ENCODE measurements at regions not wholly inside any gene's neighbourhood (a gene's known extent, or its start where the extent isn't known, plus 50 kb on each side); places are given as distances from the start of the nearest gene placed in this dataset.

DNA sequence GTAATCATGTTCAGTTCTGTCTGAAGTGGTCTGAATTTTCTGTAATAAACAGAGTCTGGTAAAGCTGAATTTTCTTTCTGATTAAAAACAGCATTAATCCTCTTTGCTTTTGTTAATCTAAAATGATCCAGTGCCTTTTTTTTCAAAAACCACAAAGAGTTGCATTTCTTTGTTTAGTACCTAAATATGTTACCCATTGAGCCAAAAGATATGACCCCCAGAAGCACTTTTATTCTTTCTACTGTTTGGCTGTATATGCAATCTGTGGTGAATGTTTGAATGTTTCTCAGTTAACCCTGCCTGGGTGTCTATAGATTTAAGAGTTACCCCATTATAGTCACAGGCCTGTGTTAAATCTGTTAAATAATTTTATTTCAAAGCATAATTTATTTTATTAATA is 394.8 kb downstream of the PTPRC start:
- no peaks in the 10 kb centered on the region for H3K27me3 ChIP-seq (ENCODE audit: control insufficient read depth in 1 of 2, insufficient read depth in 2 of 2, low read length in 2 of 2)
- H3K4me3 ChIP-seq (ENCODE audit: low read depth in 1 of 2, low read length in 2 of 2) = no peak overlapping the region
- H3K36me3 ChIP-seq (ENCODE audit: control insufficient read depth in 2 of 2, insufficient read depth in 2 of 2, low read length in 1 of 2) = no peaks in the 10 kb centered on the region
- no peaks in the 10 kb centered on the region for H3K4me1 ChIP-seq (ENCODE audit: control insufficient read depth in 2 of 2, insufficient read depth in 2 of 2, low read length in 1 of 2)
- H3K9me3 ChIP-seq (ENCODE audit: control insufficient read depth in 2 of 2, insufficient read depth in 1 of 2, low read depth in 1 of 2, low read length in 1 of 2) = no peaks in the 10 kb centered on the region
- no peak overlapping the region for H3K27ac ChIP-seq (ENCODE audit: low read depth in 2 of 2, low read length in 1 of 2)

DNA sequence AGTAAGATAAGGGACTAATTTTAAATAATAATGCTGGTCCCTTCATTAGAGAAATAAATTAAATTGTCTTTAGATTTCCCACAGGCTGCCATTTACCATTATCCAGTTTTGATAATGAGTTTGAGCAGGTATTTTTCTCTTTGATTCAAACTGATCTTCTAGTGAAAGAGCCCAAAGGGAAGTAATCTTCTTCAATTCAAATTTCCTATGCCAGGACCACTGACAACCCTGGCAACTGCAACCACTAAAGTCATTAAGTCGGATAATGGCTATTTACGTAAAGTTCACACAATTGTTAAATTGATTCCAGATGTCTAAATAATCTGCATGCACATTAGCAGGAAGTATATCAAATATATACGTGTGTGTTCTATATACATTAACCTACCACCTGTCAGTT is 399.3 kb downstream of the PTPRC start:
- no peaks in the 10 kb centered on the region for H3K36me3 ChIP-seq (ENCODE audit: control insufficient read depth in 2 of 2, insufficient read depth in 2 of 2, low read length in 1 of 2)
- 58 to 68% methylated on average over 3 of the region's 3 CpGs for WGBS, 2 donors
- H3K27me3 ChIP-seq (ENCODE audit: control insufficient read depth in 1 of 2, insufficient read depth in 2 of 2, low read length in 2 of 2) = no peaks in the 10 kb centered on the region
- H3K9me3 ChIP-seq (ENCODE audit: control insufficient read depth in 2 of 2, insufficient read depth in 1 of 2, low read depth in 1 of 2, low read length in 1 of 2) = no peaks in the 10 kb centered on the region
- no peak overlapping the region for H3K4me3 ChIP-seq (ENCODE audit: low read depth in 1 of 2, low read length in 2 of 2)
- H3K4me1 ChIP-seq (ENCODE audit: control insufficient read depth in 2 of 2, insufficient read depth in 2 of 2, low read length in 1 of 2) = no peaks in the 10 kb centered on the region
- H3K27ac ChIP-seq (ENCODE audit: low read depth in 2 of 2, low read length in 1 of 2) = no peak overlapping the region

DNA sequence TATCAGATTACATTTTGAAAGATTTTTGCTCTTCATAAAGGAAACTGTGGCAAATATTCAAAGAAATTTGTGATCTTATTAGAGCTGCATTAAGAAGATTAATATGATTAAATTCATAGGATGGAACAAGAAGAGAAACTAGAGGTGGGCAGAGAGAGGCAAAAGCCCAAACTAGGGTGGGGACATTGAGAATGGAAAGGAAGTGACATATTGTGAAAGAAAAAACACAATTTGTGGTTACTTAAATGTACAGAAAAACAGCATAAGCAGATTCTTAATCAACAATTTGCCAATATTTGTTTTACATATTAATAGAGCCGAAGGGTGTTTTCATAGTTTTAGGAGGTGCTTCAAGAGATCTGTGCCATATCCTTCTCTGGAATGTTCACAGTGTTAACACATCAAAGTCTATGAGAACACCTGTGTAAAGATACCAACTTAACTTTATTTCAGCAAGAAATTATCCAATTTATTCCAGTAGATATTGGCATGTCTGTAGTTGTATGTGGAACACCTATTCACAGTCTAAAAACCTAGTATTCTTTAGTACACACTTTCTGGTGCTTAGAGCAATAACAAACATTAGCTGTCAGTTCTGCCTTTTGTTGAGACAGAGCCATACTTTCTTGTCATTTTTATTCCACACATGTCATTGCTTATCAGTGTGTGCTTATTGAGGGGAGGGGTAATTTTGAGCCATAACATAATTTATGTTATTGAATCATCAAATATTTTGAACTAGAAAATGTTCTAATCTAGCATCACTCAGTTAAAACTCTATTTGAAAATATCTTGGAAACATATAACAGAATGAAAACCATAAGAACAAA is 401.5 kb downstream of the PTPRC start:
- no peaks in the 10 kb centered on the region for H3K36me3 ChIP-seq (ENCODE audit: control insufficient read depth in 2 of 2, insufficient read depth in 2 of 2, low read length in 1 of 2)
- no peak overlapping the region for H3K4me3 ChIP-seq (ENCODE audit: low read depth in 1 of 2, low read length in 2 of 2)
- no peaks in the 10 kb centered on the region for H3K4me1 ChIP-seq (ENCODE audit: control insufficient read depth in 2 of 2, insufficient read depth in 2 of 2, low read length in 1 of 2)
- no peaks in the 10 kb centered on the region for H3K9me3 ChIP-seq (ENCODE audit: control insufficient read depth in 2 of 2, insufficient read depth in 1 of 2, low read depth in 1 of 2, low read length in 1 of 2)
- H3K27ac ChIP-seq (ENCODE audit: low read depth in 2 of 2, low read length in 1 of 2) = no peak overlapping the region
- H3K27me3 ChIP-seq (ENCODE audit: control insufficient read depth in 1 of 2, insufficient read depth in 2 of 2, low read length in 2 of 2) = no peaks in the 10 kb centered on the region
- 55 to 61% methylated on average over 1 of the region's 1 CpG for WGBS, 2 donors

DNA sequence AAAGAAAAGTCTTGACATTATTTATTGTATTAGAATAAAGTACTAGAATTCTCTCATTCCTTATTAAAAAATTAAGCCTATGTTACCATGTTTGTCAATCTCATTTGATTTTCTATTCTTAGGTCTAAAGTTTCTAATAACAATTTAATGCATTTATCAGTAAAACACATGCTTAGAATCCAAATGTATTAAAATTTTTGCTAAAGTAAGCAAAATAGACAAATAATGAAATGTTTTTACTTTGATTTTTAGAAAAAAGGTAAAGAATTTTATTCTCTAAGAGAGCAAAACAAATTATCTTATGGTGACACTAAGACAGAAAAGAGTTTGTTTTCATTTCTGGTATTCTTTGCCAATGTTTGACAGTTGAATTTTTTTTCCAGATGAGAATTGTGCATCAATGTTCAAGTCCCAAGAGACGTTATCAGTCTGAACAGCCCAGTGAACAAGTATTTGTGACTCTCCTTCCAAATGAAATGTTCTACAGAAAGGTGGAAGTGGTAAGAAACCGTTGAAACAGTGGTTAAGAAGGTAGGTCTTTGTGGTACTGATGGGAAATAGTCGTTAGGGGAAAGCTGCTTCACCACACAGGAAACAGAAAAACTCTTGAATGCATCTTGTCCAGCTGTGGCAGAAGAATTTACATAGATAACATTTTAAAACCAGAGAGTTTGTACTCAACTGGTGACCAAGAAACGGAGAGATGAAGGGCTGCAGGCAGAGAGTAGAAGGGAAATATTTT is 402.5 kb downstream of the PTPRC start:
- H3K27me3 ChIP-seq (ENCODE audit: control insufficient read depth in 1 of 2, insufficient read depth in 2 of 2, low read length in 2 of 2) = no peaks in the 10 kb centered on the region
- H3K27ac ChIP-seq (ENCODE audit: low read depth in 2 of 2, low read length in 1 of 2) = no peak overlapping the region
- 16 to 18% methylated on average over 4 of the region's 4 CpGs for WGBS, 2 donors
- no peaks in the 10 kb centered on the region for H3K36me3 ChIP-seq (ENCODE audit: control insufficient read depth in 2 of 2, insufficient read depth in 2 of 2, low read length in 1 of 2)
- no peaks in the 10 kb centered on the region for H3K4me1 ChIP-seq (ENCODE audit: control insufficient read depth in 2 of 2, insufficient read depth in 2 of 2, low read length in 1 of 2)
- H3K9me3 ChIP-seq (ENCODE audit: control insufficient read depth in 2 of 2, insufficient read depth in 1 of 2, low read depth in 1 of 2, low read length in 1 of 2) = peaks cover 0 to 5% of the 10 kb centered on the region in 2 donors
- no peak overlapping the region for H3K4me3 ChIP-seq (ENCODE audit: low read depth in 1 of 2, low read length in 2 of 2)

DNA sequence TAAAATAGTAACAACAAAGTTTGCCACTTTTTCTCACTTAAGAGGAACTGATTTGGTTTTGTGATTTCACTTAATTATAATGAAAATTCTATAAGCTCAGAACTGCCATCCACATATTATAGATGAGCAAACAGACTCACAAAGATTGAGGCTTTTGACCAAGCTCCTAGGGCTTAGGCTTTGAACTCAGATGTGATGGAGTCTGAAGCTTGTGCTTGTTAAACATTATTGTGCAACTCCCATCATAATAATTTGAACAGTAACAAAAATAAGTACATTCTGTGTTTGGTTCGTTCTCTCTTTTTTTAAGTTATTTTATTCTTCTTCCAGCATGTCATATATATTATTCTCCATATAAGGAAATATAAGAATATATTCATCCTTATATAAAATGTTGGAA is 403.4 kb downstream of the PTPRC start:
- 74 to 77% methylated on average over 1 of the region's 1 CpG for WGBS, 2 donors
- H3K9me3 ChIP-seq (ENCODE audit: control insufficient read depth in 2 of 2, insufficient read depth in 1 of 2, low read depth in 1 of 2, low read length in 1 of 2) = peaks cover 0 to 6% of the 10 kb centered on the region in 2 donors
- no peaks in the 10 kb centered on the region for H3K27me3 ChIP-seq (ENCODE audit: control insufficient read depth in 1 of 2, insufficient read depth in 2 of 2, low read length in 2 of 2)
- H3K36me3 ChIP-seq (ENCODE audit: control insufficient read depth in 2 of 2, insufficient read depth in 2 of 2, low read length in 1 of 2) = no peaks in the 10 kb centered on the region
- no peaks in the 10 kb centered on the region for H3K4me1 ChIP-seq (ENCODE audit: control insufficient read depth in 2 of 2, insufficient read depth in 2 of 2, low read length in 1 of 2)
- H3K27ac ChIP-seq (ENCODE audit: low read depth in 2 of 2, low read length in 1 of 2) = no peak overlapping the region
- H3K4me3 ChIP-seq (ENCODE audit: low read depth in 1 of 2, low read length in 2 of 2) = no peak overlapping the region

DNA sequence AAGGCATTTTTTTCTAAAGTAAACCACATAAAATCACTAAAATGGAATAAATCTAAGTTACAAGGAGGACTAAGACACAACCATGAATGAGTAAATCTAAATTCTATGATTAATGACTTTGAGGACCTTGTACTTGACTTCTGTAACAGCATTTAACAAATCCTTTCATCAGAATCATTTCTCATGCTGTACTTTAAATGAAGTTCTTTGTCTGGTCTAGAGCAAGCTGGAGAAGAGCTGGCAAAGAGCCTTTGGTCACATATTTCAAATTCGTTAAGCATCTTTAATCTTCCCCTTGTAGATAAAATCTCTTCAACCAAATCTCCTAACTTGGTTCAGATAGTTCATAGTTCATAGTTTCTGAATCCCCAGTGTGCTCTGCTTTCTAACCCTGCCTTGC is 405.4 kb downstream of the PTPRC start:
- H3K4me1 ChIP-seq (ENCODE audit: control insufficient read depth in 2 of 2, insufficient read depth in 2 of 2, low read length in 1 of 2) = no peaks in the 10 kb centered on the region
- H3K4me3 ChIP-seq (ENCODE audit: low read depth in 1 of 2, low read length in 2 of 2) = no peak overlapping the region
- 58 to 59% methylated on average over 1 of the region's 1 CpG for WGBS, 2 donors
- no peaks in the 10 kb centered on the region for H3K36me3 ChIP-seq (ENCODE audit: control insufficient read depth in 2 of 2, insufficient read depth in 2 of 2, low read length in 1 of 2)
- peaks cover 0 to 6% of the 10 kb centered on the region in 2 donors for H3K9me3 ChIP-seq (ENCODE audit: control insufficient read depth in 2 of 2, insufficient read depth in 1 of 2, low read depth in 1 of 2, low read length in 1 of 2)
- H3K27ac ChIP-seq (ENCODE audit: low read depth in 2 of 2, low read length in 1 of 2) = no peak overlapping the region
- H3K27me3 ChIP-seq (ENCODE audit: control insufficient read depth in 1 of 2, insufficient read depth in 2 of 2, low read length in 2 of 2) = no peaks in the 10 kb centered on the region

DNA sequence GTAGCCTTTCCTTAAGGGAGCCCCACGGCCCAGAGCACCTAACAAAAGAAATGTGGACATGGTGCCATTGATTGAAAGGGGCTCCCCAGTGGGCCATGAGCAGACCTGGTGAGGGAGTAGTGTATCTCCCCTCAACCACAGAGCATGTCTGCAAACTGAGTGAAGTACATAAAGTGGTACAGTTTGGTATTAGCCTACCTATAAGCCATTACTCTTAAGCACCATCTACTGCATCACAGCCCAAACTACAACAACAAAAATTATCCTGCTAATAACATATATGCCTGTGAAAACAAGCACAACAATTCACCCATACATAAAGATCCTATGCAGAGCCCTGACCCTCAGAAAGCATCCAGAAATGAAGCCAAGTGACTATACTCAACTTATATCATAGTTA is 407.8 kb downstream of the PTPRC start:
- no peaks in the 10 kb centered on the region for H3K27me3 ChIP-seq (ENCODE audit: control insufficient read depth in 1 of 2, insufficient read depth in 2 of 2, low read length in 2 of 2)
- no peak overlapping the region for H3K4me3 ChIP-seq (ENCODE audit: low read depth in 1 of 2, low read length in 2 of 2)
- no peak overlapping the region for H3K27ac ChIP-seq (ENCODE audit: low read depth in 2 of 2, low read length in 1 of 2)
- no peaks in the 10 kb centered on the region for H3K4me1 ChIP-seq (ENCODE audit: control insufficient read depth in 2 of 2, insufficient read depth in 2 of 2, low read length in 1 of 2)
- H3K9me3 ChIP-seq (ENCODE audit: control insufficient read depth in 2 of 2, insufficient read depth in 1 of 2, low read depth in 1 of 2, low read length in 1 of 2) = peaks cover 0 to 6% of the 10 kb centered on the region in 2 donors
- WGBS, 2 donors = 62 to 73% methylated on average over 1 of the region's 1 CpG
- H3K36me3 ChIP-seq (ENCODE audit: control insufficient read depth in 2 of 2, insufficient read depth in 2 of 2, low read length in 1 of 2) = no peaks in the 10 kb centered on the region

DNA sequence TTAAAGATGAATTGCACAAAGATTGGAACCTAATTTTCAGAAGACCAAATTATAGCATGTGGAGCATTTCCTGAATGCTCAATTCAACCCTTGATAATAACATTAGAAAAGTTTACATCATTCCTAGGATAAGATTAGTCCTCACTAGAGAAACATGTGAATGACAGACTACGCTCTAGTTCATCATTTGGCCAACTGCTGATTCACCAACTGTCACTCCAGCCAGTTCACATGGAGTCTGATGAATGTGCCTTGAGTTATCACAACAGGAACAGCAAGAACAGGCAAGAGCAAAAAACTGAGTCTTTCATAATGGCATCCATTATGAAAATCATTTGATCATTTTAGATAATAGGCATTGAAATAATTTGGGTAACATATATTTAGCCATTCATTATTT is 415.9 kb downstream of the PTPRC start:
- H3K27me3 ChIP-seq (ENCODE audit: control insufficient read depth in 1 of 2, insufficient read depth in 2 of 2, low read length in 2 of 2) = no peaks in the 10 kb centered on the region
- no peaks in the 10 kb centered on the region for H3K9me3 ChIP-seq (ENCODE audit: control insufficient read depth in 2 of 2, insufficient read depth in 1 of 2, low read depth in 1 of 2, low read length in 1 of 2)
- H3K27ac ChIP-seq (ENCODE audit: low read depth in 2 of 2, low read length in 1 of 2) = no peak overlapping the region
- WGBS, 2 donors = 91 to 94% methylated on average over 1 of the region's 1 CpG
- no peaks in the 10 kb centered on the region for H3K4me1 ChIP-seq (ENCODE audit: control insufficient read depth in 2 of 2, insufficient read depth in 2 of 2, low read length in 1 of 2)
- no peak overlapping the region for H3K4me3 ChIP-seq (ENCODE audit: low read depth in 1 of 2, low read length in 2 of 2)
- no peaks in the 10 kb centered on the region for H3K36me3 ChIP-seq (ENCODE audit: control insufficient read depth in 2 of 2, insufficient read depth in 2 of 2, low read length in 1 of 2)

DNA sequence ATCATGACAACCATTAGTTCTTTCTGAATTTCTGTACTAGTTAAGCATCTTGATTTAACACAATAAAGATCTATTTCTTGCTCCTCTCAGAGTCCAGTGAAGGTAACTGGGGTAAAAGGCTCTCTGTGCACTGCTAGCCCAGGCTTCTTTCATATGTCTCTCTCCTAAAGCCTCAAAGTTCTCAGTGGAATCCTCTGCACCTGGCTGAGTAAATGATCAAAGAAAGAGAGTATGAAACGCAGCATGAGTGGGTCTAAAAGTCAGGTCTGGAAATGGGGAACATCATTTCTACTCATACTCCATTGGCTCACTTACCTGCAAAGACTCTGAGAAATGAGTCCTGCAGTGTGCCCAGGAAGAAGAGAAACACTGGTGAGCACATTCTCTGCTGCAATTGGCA is 418.5 kb downstream of the PTPRC start:
- 89 to 92% methylated on average over 1 of the region's 1 CpG for WGBS, 2 donors
- Histone ChIP-seq H3K4me3 (ENCODE audit: low read depth in 1 of 2, low read length in 2 of 2) (no peak overlapping the region), H3K27me3 (ENCODE audit: control insufficient read depth in 1 of 2, insufficient read depth in 2 of 2, low read length in 2 of 2) (no peaks in the 10 kb centered on the region), H3K36me3 (ENCODE audit: control insufficient read depth in 2 of 2, insufficient read depth in 2 of 2, low read length in 1 of 2) (no peaks in the 10 kb centered on the region), H3K27ac (ENCODE audit: low read depth in 2 of 2, low read length in 1 of 2) (no peak overlapping the region), H3K4me1 (ENCODE audit: control insufficient read depth in 2 of 2, insufficient read depth in 2 of 2, low read length in 1 of 2) (no peaks in the 10 kb centered on the region), H3K9me3 (ENCODE audit: control insufficient read depth in 2 of 2, insufficient read depth in 1 of 2, low read depth in 1 of 2, low read length in 1 of 2) (no peaks in the 10 kb centered on the region)

DNA sequence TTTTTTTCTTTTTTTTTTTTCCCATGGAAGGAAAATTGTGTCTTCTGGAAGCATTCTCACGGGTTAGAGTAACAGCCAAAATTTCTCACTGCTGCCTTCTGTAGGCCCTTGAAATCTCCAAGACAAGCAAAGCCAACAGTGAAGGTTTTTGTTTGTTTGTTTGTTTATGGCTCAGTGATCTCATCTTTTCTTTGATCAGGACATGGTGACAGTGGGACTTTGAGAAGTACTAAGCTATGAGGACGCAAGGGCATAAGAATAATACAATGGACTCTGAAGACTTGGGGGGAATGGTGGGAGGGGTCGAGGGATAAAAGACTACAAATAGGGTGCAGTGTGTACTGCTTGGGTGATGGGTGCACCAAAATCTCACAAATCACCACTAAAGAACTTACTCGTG is 419.4 kb downstream of the PTPRC start:
- H3K9me3 ChIP-seq (ENCODE audit: control insufficient read depth in 2 of 2, insufficient read depth in 1 of 2, low read depth in 1 of 2, low read length in 1 of 2) = no peaks in the 10 kb centered on the region
- no peaks in the 10 kb centered on the region for H3K27me3 ChIP-seq (ENCODE audit: control insufficient read depth in 1 of 2, insufficient read depth in 2 of 2, low read length in 2 of 2)
- no peak overlapping the region for H3K27ac ChIP-seq (ENCODE audit: low read depth in 2 of 2, low read length in 1 of 2)
- H3K4me3 ChIP-seq (ENCODE audit: low read depth in 1 of 2, low read length in 2 of 2) = no peak overlapping the region
- 71 to 75% methylated on average over 4 of the region's 4 CpGs for WGBS, 2 donors
- H3K36me3 ChIP-seq (ENCODE audit: control insufficient read depth in 2 of 2, insufficient read depth in 2 of 2, low read length in 1 of 2) = no peaks in the 10 kb centered on the region
- no peaks in the 10 kb centered on the region for H3K4me1 ChIP-seq (ENCODE audit: control insufficient read depth in 2 of 2, insufficient read depth in 2 of 2, low read length in 1 of 2)

Measured in esophagus (tissue), 2 donors.